ENCODE measurements at regions not wholly inside any gene's neighbourhood (a gene's known extent, or its start where the extent isn't known, plus 50 kb on each side); places are given as distances from the start of the nearest gene placed in this dataset.
"Not testable (repeated sequence)": the region's sequence is repeated elsewhere in the genome, so short reads cannot be mapped to it uniquely, and the experiment has no call there.

DNA sequence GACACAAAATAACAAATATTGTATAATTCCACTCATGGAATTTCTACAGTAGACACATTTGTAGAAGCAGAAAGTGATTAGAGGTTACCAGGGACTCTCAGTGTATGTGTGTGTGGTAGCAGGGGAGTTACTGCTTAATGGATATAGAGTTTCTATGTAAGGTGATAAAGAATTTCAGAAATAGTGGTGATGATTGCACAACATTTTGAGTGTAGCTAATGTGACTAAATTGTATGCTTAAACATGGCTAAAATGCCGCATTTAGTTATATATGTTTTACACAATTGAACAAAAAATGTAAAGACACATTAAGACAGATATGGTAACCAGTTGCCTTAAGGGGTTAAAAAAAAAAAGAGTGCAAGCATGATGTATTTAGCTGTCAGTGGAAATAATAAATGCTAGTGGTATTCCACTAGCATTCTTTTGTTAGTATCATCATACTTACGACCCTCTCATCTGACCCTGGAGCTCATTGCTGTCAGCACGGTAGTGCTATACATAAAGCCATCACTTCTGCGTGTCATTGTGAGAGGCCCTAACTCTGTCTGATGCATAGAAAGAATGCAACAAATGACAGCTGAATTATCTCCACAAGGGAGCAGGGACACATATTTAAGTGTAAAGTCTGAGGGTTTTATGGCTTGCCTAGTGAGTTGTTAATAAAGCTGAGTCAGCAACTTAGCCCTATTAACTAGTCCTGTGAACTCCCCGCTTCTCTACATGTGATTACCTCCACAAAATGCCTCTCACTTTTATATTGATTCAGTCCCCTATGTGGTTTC lies 134.1 kb upstream of the RXFP2 start:
- intact Hi-C loops (cut with DNase I) = no loop called here
- no peaks in the 10 kb centered on the region for H3K4me1 ChIP-seq

DNA sequence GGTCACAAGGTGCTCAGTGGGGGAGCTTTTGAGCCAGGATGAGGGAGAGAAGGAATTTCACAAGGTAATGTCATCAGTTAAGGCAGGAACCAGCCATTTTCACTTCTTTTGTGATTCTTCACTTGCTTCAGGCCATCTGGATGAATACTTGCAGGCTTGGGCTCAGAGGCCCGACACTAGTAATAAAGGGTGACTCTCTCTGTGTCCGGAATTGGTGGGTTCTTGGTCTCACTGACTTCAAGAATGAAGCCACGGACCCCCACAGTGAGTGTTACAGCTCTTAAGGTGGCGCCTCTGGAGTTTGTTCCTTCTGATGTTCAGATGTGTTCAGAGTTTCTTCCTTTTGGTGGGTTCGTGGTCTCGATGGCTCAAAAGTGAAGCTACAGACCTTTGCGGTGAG lies 131.8 kb upstream of the RXFP2 start:
- H3K4me1 ChIP-seq; H3K27ac ChIP-seq; DNase-seq (ENCODE audit: low spot score in 2 of 2); H3K27me3 ChIP-seq; H3K9me3 ChIP-seq; H3K36me3 ChIP-seq; H3K4me3 ChIP-seq; intact Hi-C loops (cut with DNase I): not testable (repeated sequence)

More for the DNA sequence above, 134.1 kb upstream of the RXFP2 start:
- H3K9me3 ChIP-seq = no peaks in the 10 kb centered on the region
- no peak overlapping the region for H3K4me3 ChIP-seq
- no peaks in the 10 kb centered on the region for H3K36me3 ChIP-seq
- TF ChIP-seq, protein P1, sequence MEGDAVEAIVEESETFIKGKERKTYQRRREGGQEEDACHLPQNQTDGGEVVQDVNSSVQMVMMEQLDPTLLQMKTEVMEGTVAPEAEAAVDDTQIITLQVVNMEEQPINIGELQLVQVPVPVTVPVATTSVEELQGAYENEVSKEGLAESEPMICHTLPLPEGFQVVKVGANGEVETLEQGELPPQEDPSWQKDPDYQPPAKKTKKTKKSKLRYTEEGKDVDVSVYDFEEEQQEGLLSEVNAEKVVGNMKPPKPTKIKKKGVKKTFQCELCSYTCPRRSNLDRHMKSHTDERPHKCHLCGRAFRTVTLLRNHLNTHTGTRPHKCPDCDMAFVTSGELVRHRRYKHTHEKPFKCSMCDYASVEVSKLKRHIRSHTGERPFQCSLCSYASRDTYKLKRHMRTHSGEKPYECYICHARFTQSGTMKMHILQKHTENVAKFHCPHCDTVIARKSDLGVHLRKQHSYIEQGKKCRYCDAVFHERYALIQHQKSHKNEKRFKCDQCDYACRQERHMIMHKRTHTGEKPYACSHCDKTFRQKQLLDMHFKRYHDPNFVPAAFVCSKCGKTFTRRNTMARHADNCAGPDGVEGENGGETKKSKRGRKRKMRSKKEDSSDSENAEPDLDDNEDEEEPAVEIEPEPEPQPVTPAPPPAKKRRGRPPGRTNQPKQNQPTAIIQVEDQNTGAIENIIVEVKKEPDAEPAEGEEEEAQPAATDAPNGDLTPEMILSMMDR (IDR thresholded peaks at IDR 0.05) = no peak
- no peak for DNase-seq (ENCODE audit: low spot score in 2 of 2)
- no peaks in the 10 kb centered on the region for H3K27me3 ChIP-seq
- no peak overlapping the region for H3K27ac ChIP-seq

DNA sequence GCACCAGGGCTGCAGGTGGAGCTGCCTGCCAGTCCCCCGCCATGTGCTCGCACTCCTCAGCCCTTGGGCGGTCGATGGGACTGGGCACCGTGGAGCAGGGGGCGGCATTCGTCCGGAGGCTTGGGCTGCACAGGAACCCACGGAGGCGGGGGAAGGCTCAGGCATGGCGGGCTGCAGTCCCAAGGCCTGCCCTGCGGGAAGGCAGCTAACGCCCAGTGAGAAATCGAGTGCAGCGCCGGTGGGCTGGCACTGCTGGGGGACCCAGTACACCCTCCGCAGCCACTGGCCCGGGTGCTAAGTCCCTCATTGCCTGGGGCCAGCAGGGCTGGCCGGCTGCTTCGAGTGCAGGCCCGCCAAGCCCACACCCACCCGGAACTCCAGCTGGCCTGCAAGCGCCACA lies 130.5 kb upstream of the RXFP2 start:
- H3K4me3 ChIP-seq; intact Hi-C loops (cut with DNase I); H3K36me3 ChIP-seq; DNase-seq (ENCODE audit: low spot score in 2 of 2); H3K9me3 ChIP-seq; H3K27me3 ChIP-seq; H3K4me1 ChIP-seq; H3K27ac ChIP-seq: not testable (repeated sequence)

DNA sequence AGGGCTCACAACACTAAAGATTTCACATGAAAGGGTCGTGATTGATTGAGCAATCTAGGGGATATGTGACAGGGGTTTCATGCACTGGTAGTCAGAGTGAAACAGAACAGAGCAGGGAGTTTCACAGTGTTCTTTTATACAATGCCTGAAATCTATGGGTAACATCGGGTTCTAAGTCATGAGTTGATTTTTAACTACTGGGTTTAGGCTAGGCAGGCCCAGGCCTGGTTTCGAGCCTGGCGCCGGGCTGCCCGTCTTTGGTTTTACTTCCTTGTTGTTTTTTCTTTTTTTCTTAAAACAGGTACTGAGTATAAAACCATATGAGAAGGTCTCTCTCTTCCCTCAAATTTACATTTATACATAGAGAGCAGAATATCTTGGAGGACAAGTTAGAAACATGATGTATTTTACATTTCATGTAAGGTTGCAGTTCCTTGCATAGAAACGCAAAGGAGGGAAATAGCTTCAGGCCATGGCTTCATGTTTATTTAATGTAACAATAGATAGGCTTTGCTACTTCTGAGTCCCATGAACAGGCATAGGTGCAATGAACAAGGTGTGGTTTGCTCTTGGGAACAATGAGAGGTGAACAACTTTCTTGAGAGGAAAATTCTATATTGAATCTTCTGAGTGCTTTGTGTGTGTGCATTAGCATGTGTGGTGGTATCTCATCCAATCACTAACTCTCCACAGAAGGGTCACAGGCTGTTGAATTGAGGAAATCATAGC lies 128.9 kb upstream of the RXFP2 start:
- intact Hi-C loops (cut with DNase I) = no loop called here
- DNase-seq (ENCODE audit: low spot score in 2 of 2) = no peak
- Histone ChIP-seq H3K27me3 (no peaks in the 10 kb centered on the region), H3K36me3 (no peaks in the 10 kb centered on the region), H3K9me3 (no peaks in the 10 kb centered on the region), H3K4me3 (no peak overlapping the region), H3K27ac (no peak overlapping the region), H3K4me1 (no peaks in the 10 kb centered on the region)
- TF ChIP-seq, protein P1 (IDR thresholded peaks at IDR 0.05) = no peak

DNA sequence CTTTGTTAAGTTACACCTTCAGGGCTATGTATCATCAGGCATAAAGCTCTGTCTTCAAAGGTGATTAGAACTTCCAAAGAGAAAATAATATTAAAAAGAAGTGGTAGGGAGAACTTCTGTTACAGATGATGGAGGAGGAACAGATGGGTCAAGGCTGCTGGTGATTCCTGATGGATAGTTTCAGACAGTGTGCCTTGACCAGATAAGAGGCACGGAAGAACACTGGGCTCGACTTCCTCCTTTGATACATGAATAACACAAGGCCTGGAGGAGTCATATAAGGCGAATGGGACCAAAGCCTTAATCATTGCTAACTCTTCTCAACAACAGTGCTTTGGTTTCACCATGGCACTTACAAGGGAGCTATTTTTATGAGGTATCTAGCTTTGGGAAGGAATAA lies 128.1 kb upstream of the RXFP2 start:
- Histone ChIP-seq H3K36me3 (no peaks in the 10 kb centered on the region), H3K27ac (no peak overlapping the region), H3K4me3 (no peak overlapping the region), H3K4me1 (no peaks in the 10 kb centered on the region), H3K9me3 (no peaks in the 10 kb centered on the region), H3K27me3 (no peaks in the 10 kb centered on the region)
- TF ChIP-seq, protein P1 (IDR thresholded peaks at IDR 0.05) = no peak
- DNase-seq (ENCODE audit: low spot score in 2 of 2) = no peak
- intact Hi-C loops (cut with DNase I) = no loop called here

DNA sequence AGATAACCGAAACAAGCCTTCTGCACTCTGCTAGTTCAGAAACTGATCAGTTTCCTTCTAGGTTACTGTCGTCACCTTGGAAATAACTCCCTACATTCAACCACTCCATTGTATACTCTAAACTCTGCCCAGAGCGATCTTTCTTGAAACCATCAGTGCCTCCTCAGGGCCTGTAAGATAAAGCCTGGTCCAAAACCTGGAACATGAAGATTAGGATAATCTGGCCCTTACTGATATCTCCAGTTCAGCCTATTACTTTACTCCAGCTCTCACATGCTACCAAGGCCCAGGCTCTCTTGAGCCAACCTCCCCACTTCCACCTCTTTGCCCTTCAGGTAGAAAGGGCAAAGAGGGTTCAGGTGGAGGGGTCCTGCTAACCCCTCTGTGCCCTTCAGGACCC lies 125.3 kb upstream of the RXFP2 start:
- intact Hi-C loops (cut with DNase I) = no loop called here
- no peak for DNase-seq (ENCODE audit: low spot score in 2 of 2)

More for the DNA sequence above, 125.3 kb upstream of the RXFP2 start:
- Histone ChIP-seq H3K36me3 (no peaks in the 10 kb centered on the region), H3K4me3 (no peak overlapping the region), H3K27ac (no peak overlapping the region), H3K4me1 (no peaks in the 10 kb centered on the region), H3K9me3 (no peaks in the 10 kb centered on the region), H3K27me3 (no peaks in the 10 kb centered on the region)
- TF ChIP-seq, protein P1 (IDR thresholded peaks at IDR 0.05) = no peak

Data from ascending aorta (tissue), 2 donors.